RCC 7860 (cell line): ENCODE measurements at regions not wholly inside any gene's neighbourhood (a gene's known extent, or its start where the extent isn't known, plus 50 kb on each side); places are given as distances from the start of the nearest gene placed in this dataset.

Experiments used
- DNase-seq: peaks from one replicate; pipeline ENCODE4 v3.0.0-alpha.2; 2015; ENCODE audit warnings: low spot score
- FAIRE-seq: peaks from 2 replicates; lab custom pipeline; 2012; peaks lifted over from hg19 to GRCh38; lab: Jason Lieb, UNC

DNA sequence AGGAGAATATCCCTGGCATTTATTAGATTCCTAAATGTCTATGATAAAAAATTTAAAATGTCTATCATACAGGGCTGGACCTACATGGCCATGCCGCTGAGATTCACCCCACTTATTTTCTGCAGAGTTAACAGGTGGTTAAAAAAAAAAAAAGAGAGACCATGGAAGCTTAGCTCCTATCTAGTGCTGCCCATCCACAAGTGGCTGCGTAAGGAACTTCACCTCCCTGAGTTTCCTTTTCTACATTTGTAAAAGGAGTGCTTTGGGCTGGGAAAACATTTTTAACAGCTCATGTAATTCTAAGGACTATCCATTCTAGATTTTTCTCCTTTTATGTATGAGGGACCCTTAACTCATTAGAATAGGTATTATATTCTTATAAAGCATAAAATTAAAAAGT, 534.1 kb downstream of the MMUT start:
- FAIRE-seq = no peak
- DNase-seq = no peak

GRCh38 chr6:48922837-48923236, 540.2 kb downstream of the MMUT start:
- no peak for FAIRE-seq

DNA sequence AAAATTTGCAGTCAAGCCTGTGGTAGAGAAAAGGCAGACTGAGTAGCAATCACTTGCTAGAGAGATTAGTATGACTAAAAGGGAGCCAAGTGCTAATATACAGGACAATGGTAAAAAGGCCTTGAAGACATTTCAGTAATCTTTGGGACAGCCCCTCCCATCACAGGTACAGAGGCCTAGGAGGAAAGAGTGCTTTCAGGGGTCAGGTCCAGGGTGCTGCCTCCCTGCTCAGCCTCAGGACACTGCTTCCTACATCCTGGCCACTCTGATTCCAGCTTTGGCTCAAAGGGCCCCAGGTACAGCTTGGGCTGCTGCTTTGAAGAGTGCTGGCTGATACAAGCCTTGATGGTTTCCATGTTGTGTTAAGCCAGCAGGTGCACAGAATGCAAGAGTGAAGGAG, 543.5 kb downstream of the MMUT start:
- DNase-seq (no peak), FAIRE-seq (no peak)

More at GRCh38 chr6:48922837-48923236, 540.2 kb downstream of the MMUT start:
- DNase-seq = no peak

DNA sequence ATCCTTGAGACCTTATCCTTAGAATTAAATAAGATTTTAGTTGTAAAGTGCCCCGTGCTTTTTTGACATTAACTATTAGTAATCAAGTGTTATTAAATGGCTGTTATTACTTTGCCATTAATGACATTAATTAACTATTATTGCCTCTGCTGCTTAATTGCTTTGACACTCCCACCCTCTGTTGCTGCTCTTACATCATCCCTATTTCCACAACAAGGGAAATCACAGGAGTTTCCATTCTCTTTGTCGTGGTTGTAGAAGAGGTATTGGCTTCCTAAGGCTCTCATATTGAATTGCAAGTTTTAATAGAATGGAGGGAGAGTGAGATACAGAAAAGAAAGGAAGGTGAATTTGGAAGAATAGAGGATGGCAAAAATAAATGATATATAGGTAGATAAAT, 545.8 kb downstream of the MMUT start:
- DNase-seq (no peak), FAIRE-seq (no peak)

- DNase-seq (no peak), FAIRE-seq (no peak)
Measured at GRCh38 chr6:48916607-48917006, 546.4 kb downstream of the MMUT start.

DNA sequence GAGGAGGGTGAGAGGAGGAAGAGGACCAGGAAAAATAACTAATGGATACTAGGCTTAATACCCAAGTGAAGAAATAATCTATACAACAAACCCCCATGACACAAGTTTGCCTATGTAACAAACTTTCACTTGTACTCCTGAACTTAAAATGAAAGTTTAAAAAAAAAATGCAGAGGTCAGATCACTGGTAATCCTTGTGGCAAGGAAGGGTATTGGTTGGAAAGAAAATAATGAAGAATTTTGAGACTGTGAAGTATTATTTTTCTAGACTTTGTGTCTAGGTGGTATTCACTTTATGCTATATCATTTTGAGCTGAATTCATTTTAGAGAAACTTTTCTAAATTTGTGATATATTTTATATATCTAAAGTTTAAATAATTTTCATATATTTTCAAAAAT, 547.5 kb downstream of the MMUT start:
- FAIRE-seq = no peak

DNA sequence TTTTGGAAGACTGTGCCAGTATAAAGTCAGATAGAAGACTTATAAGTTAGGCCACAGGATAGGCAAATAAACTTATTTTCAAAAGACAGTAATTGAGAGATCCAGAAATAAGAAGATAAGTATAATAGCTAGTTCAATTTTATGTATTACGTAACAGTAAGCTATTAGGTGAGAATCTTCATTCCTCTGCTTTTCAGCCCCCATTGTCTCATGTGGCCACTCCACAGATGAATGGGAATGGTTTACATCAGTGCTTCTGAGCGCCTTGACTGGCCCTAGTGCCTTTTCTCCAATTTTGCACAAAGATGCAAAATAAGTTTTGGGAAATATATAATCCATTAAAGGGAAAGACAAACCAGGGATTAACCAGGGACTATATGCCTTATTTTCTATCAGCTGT, 550.5 kb downstream of the MMUT start:
- FAIRE-seq = no peak
- DNase-seq = no peak

More for the DNA sequence above, 547.5 kb downstream of the MMUT start:
- no peak for DNase-seq

DNA sequence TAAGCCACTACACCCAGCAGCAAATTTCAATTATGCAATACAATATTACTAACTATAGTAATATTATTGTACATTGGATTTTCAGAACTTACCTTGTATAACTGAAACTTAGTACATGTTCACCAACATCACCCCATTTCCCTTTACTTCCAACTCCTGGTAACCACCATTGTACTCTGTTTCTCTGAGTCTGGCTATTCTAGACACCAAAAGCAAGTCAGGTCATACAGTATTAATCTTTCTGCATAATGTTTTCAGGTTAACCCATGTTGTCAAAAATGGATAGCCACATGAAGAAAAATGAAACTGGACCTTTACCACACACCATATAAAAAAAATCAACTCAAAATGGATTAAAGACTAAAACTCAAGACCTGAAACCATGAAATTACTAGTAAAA, 558.2 kb downstream of the MMUT start:
- FAIRE-seq (no peak), DNase-seq (no peak)

GRCh38 chr6:48894469-48894868, 568.6 kb downstream of the MMUT start:
- DNase-seq (no peak), FAIRE-seq (no peak)

GRCh38 chr6:48893048-48893447, 570.0 kb downstream of the MMUT start:
- DNase-seq (no peak), FAIRE-seq (no peak)

DNA sequence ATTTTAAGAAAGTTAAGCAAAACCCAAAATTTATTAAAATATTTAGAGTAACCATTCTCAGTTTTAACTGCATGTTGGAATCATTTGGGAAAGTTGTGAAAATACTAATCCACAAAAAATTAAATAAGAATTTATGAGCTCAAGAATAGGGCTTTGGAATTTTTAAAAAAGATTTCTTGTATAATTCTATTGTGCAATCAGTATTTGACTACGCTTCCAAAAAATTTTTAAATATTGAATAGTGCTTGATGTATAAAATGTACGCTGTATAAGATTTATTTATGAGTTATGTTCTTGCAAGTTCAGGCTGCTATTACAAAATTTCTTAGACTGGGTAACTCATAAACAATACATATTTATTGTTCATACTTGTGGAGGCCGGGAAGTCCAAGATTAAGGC, 571.7 kb downstream of the MMUT start:
- FAIRE-seq = no peak

GRCh38 chr6:48889429-48889828, 573.6 kb downstream of the MMUT start:
- FAIRE-seq = no peak
- DNase-seq = no peak

More for the DNA sequence above, 571.7 kb downstream of the MMUT start:
- no peak for DNase-seq

DNA sequence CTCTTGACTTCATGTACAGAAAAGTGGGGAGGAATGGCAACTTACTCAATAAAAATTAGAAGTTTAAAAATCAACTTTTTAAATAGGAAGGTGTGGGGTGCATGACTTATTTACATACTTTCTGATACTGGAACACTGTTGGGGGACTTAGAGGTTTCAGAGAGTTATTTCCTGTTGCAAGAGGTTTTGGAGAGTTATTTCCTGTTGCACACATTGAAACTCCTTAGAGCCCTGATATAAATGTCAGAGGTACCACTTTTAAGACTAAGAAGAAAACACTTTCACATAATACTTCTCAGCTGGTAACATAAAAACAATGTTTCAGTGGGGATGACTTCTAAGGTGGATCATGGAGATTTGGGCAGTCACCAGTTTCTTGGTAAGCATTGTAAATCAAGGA, 579.9 kb downstream of the MMUT start:
- FAIRE-seq = no peak

DNA sequence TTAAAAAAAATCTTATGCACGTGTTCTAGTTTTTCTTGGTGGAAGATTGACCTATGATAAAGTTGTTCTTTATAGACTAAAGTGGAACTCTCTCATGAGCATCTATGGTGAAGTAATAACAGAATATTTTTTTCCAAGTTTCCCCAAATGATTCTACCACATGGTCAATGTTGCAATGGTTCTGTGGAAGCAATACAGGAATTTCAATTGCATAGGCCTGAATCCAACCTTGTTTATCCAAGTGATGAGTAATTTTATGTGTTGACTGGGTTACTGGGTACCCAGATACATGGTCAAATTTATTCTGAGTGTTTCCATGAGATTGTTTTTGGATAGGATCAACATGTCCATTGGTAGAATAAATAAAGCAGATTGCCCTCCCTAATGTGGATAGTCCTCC, 581.5 kb downstream of the MMUT start:
- DNase-seq = no peak
- FAIRE-seq = no peak

More for the DNA sequence above, 579.9 kb downstream of the MMUT start:
- DNase-seq = no peak

GRCh38 chr6:48869595-48869994, 593.5 kb downstream of the MMUT start:
- no peak for FAIRE-seq
- no peak for DNase-seq

DNA sequence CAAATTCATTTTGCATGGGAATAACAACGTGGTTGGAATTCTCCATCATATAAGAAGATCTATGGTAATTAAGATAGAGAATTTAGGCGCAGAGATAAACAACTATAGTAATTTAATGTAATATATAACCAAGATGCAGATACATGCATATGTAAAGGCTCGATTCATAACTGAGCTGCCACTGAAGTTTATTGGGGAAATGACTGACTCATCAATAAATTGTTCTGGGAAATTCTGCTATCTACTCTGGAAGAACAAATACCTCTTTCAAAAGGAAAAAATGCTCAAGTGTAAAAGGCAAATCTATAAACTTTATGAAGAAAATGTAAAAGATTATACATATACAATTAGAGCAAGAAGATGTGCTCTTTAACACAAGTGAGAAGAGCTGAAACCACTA, 596.4 kb downstream of the MMUT start:
- DNase-seq (no peak), FAIRE-seq (no peak)

- DNase-seq (no peak), FAIRE-seq (no peak)
Measured at GRCh38 chr6:48860175-48860574, 602.9 kb downstream of the MMUT start.

GRCh38 chr6:48859562-48860123, 603.4 kb downstream of the MMUT start:
- no peak for FAIRE-seq

GRCh38 chr6:48845219-48845618, 617.8 kb downstream of the MMUT start:
- FAIRE-seq (no peak), DNase-seq (no peak)

More at GRCh38 chr6:48859562-48860123, 603.4 kb downstream of the MMUT start:
- no peak for DNase-seq

DNA sequence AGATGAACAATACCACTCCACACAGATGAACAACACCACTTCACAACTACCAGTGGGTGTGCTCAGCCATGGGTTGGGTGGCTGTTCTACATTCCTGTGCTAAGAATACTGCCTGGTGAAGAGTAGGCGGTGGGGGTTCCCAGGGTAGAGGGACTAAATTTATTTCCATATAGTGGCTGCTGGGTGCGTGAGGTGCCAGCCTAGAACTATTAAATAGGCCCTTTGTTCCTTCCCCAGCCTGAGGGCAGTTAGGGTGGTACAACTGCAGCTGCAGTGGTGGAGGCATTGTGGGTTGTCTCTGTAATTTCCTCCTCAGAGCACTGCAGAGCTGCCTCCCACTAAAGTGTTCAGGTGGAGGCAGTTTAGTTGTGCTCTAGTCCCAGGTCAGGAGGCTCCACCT, 618.4 kb downstream of the MMUT start:
- FAIRE-seq = no peak
- DNase-seq = no peak

DNA sequence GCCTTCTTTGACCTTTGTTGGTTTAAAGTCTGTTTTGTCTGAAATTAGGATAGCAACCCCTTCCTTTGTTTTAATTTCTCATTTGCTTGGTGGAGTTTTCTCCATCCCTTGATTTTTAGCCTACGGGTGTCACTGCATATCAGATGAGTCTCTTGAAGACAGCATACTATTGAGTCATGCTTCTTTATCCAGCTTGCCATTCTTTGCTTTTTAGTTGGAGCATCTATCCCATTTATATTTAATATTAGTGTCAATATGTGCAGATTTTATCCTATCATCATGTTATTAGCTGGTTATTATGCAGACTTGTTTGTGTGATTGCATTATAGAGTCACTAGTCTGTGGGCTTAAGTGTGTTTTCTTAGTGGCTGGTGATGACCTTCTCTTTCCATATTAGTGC, 622.2 kb downstream of the MMUT start:
- DNase-seq = no peak
- no peak for FAIRE-seq

GRCh38 chr6:48839206-48839605, 623.8 kb downstream of the MMUT start:
- no peak for FAIRE-seq

GRCh38 chr6:48837744-48838143, 625.3 kb downstream of the MMUT start:
- FAIRE-seq = no peak
- no peak for DNase-seq

More at GRCh38 chr6:48839206-48839605, 623.8 kb downstream of the MMUT start:
- no peak for DNase-seq
